ENCODE measurements at regions not wholly inside any gene's neighbourhood (a gene's known extent, or its start where the extent isn't known, plus 50 kb on each side); places are given as distances from the start of the nearest gene placed in this dataset.
A peak's percentile ranks its signal among the peaks of the same experiment; 100 is the strongest.

DNA sequence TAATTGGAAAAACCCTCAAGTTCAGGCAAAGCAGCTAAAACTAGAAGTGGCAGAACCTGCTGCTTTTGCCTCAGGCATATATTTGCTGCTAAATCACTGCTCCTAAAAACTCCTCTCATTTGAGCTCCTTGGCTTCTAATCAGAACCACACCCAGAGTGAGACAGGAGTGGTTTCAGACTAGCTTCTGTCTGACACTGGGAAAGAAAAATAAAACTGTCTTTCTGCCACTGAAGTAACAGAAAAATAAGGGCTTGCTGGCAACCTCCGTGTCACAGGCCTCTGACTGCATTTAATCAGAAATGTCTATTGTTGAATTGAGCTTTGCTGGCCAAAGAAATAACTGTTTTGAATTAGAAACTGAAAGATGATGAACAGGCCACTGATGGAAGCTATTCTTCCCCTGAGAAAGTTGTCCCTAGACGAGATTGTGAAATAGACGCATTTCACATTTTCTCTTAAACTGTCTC is 52.1 kb upstream of the RAP2C start:
- H3K27ac ChIP-seq: no peak overlapping the region
- H3K36me3 ChIP-seq: no peaks in the 10 kb centered on the region
- H3K9me3 ChIP-seq: no peaks in the 10 kb centered on the region
- ATAC-seq (no peak), DNase-seq (no peak)
- intact Hi-C loops (cut with DNase I): no loop called here
- TF ChIP-seq, protein P1, sequence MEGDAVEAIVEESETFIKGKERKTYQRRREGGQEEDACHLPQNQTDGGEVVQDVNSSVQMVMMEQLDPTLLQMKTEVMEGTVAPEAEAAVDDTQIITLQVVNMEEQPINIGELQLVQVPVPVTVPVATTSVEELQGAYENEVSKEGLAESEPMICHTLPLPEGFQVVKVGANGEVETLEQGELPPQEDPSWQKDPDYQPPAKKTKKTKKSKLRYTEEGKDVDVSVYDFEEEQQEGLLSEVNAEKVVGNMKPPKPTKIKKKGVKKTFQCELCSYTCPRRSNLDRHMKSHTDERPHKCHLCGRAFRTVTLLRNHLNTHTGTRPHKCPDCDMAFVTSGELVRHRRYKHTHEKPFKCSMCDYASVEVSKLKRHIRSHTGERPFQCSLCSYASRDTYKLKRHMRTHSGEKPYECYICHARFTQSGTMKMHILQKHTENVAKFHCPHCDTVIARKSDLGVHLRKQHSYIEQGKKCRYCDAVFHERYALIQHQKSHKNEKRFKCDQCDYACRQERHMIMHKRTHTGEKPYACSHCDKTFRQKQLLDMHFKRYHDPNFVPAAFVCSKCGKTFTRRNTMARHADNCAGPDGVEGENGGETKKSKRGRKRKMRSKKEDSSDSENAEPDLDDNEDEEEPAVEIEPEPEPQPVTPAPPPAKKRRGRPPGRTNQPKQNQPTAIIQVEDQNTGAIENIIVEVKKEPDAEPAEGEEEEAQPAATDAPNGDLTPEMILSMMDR (IDR thresholded peaks at IDR 0.05): no peak
- no peak overlapping the region for H3K4me3 ChIP-seq
- H3K27me3 ChIP-seq: no peaks in the 10 kb centered on the region
- H3K4me1 ChIP-seq: no peaks in the 10 kb centered on the region

DNA sequence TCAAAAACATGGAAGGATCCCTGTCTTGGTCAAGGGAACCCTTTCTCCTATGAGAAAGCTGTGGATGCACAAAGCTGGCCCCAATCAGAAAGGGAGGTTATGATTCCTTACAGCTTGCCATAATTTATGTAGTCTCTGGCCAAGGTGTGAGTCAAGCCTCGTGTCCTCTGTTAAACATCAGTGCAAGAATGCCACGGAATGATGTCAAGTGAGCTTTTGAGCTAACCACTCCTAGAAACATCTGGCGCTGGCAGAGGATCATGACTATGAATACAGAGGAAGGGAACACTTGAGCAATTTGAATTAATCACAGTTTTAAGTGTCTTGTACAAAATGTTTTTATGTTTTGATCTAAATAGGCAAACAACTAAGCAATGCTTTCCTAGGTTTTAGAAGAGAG is 51.5 kb upstream of the RAP2C start:
- intact Hi-C loops (cut with DNase I): no loop called here
- TF ChIP-seq, protein P1 (IDR thresholded peaks at IDR 0.05): no peak
- peak; percentile 26 for ATAC-seq
- H3K4me3 ChIP-seq: no peak overlapping the region
- H3K9me3 ChIP-seq: no peaks in the 10 kb centered on the region
- H3K36me3 ChIP-seq: no peaks in the 10 kb centered on the region
- H3K4me1 ChIP-seq: no peaks in the 10 kb centered on the region
- H3K27ac ChIP-seq: no peak overlapping the region
- no peak for DNase-seq
- no peaks in the 10 kb centered on the region for H3K27me3 ChIP-seq

DNA sequence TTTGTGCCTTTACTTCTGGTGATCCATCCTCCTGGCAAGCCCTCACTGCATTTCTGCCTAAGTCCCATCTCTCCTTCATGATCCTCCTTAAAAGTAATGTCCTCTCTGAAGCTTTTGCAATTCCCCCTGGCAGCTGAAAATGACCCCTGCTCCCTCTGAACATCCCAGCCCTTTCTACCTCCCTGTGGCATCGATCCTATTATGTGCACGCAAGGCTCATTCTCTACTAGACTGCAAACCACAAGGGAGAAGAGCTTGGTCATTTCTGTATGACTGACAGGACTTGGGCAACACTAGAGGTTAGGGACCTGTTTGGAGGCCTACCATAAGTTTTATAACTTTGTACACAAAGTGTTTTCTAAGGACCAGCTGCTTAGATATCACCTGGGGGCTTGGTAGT is 50.8 kb upstream of the RAP2C start:
- H3K27ac ChIP-seq: no peak overlapping the region
- TF ChIP-seq, protein P1 (IDR thresholded peaks at IDR 0.05): no peak
- H3K9me3 ChIP-seq: no peaks in the 10 kb centered on the region
- H3K4me3 ChIP-seq: no peak overlapping the region
- ATAC-seq (no peak), DNase-seq (no peak)
- no peaks in the 10 kb centered on the region for H3K36me3 ChIP-seq
- no peaks in the 10 kb centered on the region for H3K27me3 ChIP-seq
- intact Hi-C loops (cut with DNase I): no loop called here
- no peaks in the 10 kb centered on the region for H3K4me1 ChIP-seq
